Left ventricle myocardium inferior (tissue), 1 donor: ENCODE measurements at regions not wholly inside any gene's neighbourhood (a gene's known extent, or its start where the extent isn't known, plus 50 kb on each side); places are given as distances from the start of the nearest gene placed in this dataset.
"Not testable (repeated sequence)": the region's sequence is repeated elsewhere in the genome, so short reads cannot be mapped to it uniquely, and the experiment has no call there.

Source experiments
- DNase-seq: peaks from one replicate; pipeline ENCODE4 v3.0.0-alpha.2; 2020
- H3K27ac ChIP-seq: fragments of 200-600 bp; replicated peaks from 2 replicates; pipeline ENCODE4 v1.8.0; 2021
- H3K27me3 ChIP-seq: fragments of 200-600 bp; 2 replicates; pipeline ENCODE4 v1.8.0; 2021; ENCODE audit warnings: low read depth
- H3K36me3 ChIP-seq: fragments of 200-600 bp; 2 replicates; pipeline ENCODE4 v1.8.0; 2021
- H3K4me1 ChIP-seq: fragments of 200-600 bp; 2 replicates; pipeline ENCODE4 v1.8.0; 2021
- H3K4me3 ChIP-seq: fragments of 200-600 bp; 2 replicates; pipeline ENCODE4 v1.8.0; 2021; ENCODE audit warnings: mild to moderate bottlenecking, moderate library complexity
- H3K9me3 ChIP-seq: fragments of 200-600 bp; replicated peaks from 2 replicates; pipeline ENCODE4 v1.8.0; 2021
- CTCF ChIP-seq: fragments of 200-600 bp; IDR thresholded peaks from 2 replicates; pipeline ENCODE4 v1.8.0; 2021; ENCODE audit warnings: antibody characterized with exemption, mild to moderate bottlenecking, borderline replicate concordance
- intact Hi-C: fragments of 100-400 bp; cut with micrococcal nuclease; formaldehyde crosslinking; loops from one replicate; pipeline ENCODE4 v1.11.0; 2022
- donor health status: DM: no; HTN: yes; CAD: no; lungs with severe emphysema.

- no peak overlapping the region for H3K4me3 ChIP-seq
- no peak for DNase-seq
- H3K27ac ChIP-seq, result no peak overlapping the region
- no peaks in the 10 kb centered on the region for H3K36me3 ChIP-seq
- no peaks in the 10 kb centered on the region for H3K9me3 ChIP-seq
- H3K27me3 ChIP-seq, result peaks cover 74% of the 10 kb centered on the region
- H3K4me1 ChIP-seq, result no peaks in the 10 kb centered on the region
- no peak for TF ChIP-seq CTCF
- intact Hi-C loops, result no loop called here
Observed at GRCh38 chr10:131822692-131823245, 78.0 kb upstream of the PPP2R2D start.

DNA sequence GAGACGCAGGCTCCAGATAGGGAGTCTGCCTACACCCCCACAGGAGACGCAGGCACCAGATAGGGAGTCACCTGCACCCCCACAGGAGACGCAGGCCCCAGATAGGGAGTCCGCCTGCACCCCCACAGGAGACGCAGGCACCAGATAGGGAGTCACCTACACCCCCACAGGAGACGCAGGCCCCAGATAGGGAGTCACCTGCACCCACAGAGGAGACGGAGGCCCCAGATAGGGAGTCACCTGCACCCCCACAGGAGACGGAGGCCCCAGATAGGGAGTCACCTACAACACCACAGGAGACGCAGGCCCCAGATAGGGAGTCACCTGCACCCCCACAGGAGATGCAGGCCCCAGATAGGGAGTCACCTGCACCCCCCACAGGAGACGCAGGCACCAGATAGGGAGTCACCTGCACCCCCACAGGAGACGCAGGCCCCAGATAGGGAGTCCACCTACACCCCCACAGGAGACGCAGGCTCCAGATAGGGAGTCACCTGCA lies 77.2 kb upstream of the PPP2R2D start:
- H3K27me3 ChIP-seq, result peaks cover 71% of the 10 kb centered on the region
- DNase-seq, H3K4me3 ChIP-seq, H3K36me3 ChIP-seq, H3K27ac ChIP-seq, H3K4me1 ChIP-seq, intact Hi-C loops, H3K9me3 ChIP-seq: not testable (repeated sequence)

DNA sequence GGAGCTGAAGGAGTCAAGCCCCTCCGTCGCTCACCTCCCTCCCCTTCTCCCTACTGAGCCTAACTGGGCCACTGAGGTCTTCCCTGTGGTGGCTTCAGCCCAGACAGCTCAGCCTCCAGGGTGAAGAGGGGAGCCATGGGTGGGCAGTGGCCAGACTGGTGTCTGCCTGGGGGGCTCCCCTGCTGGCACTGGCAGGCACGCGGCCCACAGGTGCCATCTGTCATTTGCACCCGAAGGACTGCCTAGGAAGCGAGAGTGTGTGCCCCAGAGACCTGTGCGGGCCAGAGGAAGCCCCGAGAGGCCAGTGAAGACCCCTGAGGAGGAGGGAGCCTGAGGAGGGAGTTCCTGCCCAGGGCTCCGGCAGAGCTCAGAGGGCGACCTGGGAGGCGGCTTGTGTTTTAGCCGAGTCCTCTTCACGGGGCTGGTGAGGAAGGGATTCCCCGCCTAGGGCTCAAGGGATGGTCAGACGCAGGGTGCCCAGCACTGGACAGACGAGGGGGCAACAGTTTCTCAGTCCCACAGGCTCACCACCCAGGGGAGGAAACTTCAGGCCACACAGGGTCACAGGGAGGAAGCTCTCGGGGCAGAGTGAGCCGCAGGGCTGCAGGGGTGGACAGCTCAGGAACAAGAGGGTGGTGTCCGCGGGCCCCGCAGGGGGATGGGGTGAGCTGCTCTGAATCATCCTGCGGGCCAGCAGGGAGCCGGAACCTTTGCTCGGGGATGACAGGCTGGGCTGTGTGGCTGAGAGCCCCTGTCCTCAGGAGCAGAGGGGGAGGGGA lies 76.2 kb upstream of the PPP2R2D start:
- Histone ChIP-seq H3K36me3 (no peaks in the 10 kb centered on the region), H3K9me3 (peaks cover 4% of the 10 kb centered on the region), H3K27ac (no peak overlapping the region), H3K4me1 (no peaks in the 10 kb centered on the region), H3K27me3 (peaks cover 71% of the 10 kb centered on the region), H3K4me3 (no peak overlapping the region)
- TF ChIP-seq CTCF, result no peak
- intact Hi-C loops, result no loop called here
- DNase-seq, result no peak

GRCh38 chr10:131825150-131825848 lies 75.5 kb upstream of the PPP2R2D start:
- no peak overlapping the region for H3K4me3 ChIP-seq
- H3K27me3 ChIP-seq, result peaks cover 70% of the 10 kb centered on the region
- no peak for DNase-seq
- H3K36me3 ChIP-seq, result no peaks in the 10 kb centered on the region
- H3K27ac ChIP-seq, result no peak overlapping the region
- peaks cover 4% of the 10 kb centered on the region for H3K9me3 ChIP-seq
- intact Hi-C loops, result no loop called here
- no peak for TF ChIP-seq CTCF
- no peaks in the 10 kb centered on the region for H3K4me1 ChIP-seq

- Histone ChIP-seq H3K36me3 (no peaks in the 10 kb centered on the region), H3K27me3 (peaks cover 70% of the 10 kb centered on the region), H3K9me3 (peaks cover 4% of the 10 kb centered on the region), H3K4me1 (no peaks in the 10 kb centered on the region), H3K27ac (no peak overlapping the region), H3K4me3 (no peak overlapping the region)
- TF ChIP-seq CTCF, result no peak
- DNase-seq, result no peak
- intact Hi-C loops, result no loop called here
Observed at GRCh38 chr10:131825960-131826650, 74.7 kb upstream of the PPP2R2D start.
